ENCODE measurements at regions not wholly inside any gene's neighbourhood (a gene's known extent, or its start where the extent isn't known, plus 50 kb on each side); places are given as distances from the start of the nearest gene placed in this dataset.

GRCh38 chr20:60691966-60692615 lies 560.0 kb upstream of the CDH4 start:
- Histone ChIP-seq H3K27me3 (ENCODE audit: control insufficient read depth, insufficient read depth, low read length, poor library complexity, severe bottlenecking) (no peaks in the 10 kb centered on the region), H3K36me3 (ENCODE audit: control insufficient read depth, insufficient read depth, low read length) (no peaks in the 10 kb centered on the region), H3K4me1 (ENCODE audit: control insufficient read depth, insufficient read depth, low read length) (peaks cover 12% of the 10 kb centered on the region), H3K9ac (ENCODE audit: extremely low read depth, low read length, poor library complexity, severe bottlenecking) (no peak overlapping the region), H3K27ac (ENCODE audit: low read depth, low read length) (no peak overlapping the region), H3K4me3 (ENCODE audit: low read length) (no peak overlapping the region), H3K9me3 (ENCODE audit: control insufficient read depth, low read length) (no peaks in the 10 kb centered on the region)
- Mint-ChIP-seq H3K36me3 (ENCODE audit: low read depth) (no peaks in the 10 kb centered on the region), H3K4me3 (peak overlapping the region; percentile 11), H3K4me1 (peaks cover 35% of the 10 kb centered on the region), H3K27me3 (ENCODE audit: insufficient read depth) (no peaks in the 10 kb centered on the region), H3K27ac (peak overlapping the region; percentile 90), H3K9me3 (no peaks in the 10 kb centered on the region)
- 46 to 51% methylated on average over 4 of the region's 4 CpGs for WGBS, 2 experiments (ENCODE audit: insufficient coverage in 1 of 2, insufficient read length in 1 of 2)
- TF ChIP-seq CTCF (conservative IDR thresholded peaks at IDR 0.05): no peak
- peak; percentile 85 for DNase-seq

GRCh38 chr20:60693496-60694133 lies 558.4 kb upstream of the CDH4 start:
- no peaks in the 10 kb centered on the region for H3K36me3 Mint-ChIP-seq (ENCODE audit: low read depth)
- H3K9ac ChIP-seq (ENCODE audit: extremely low read depth, low read length, poor library complexity, severe bottlenecking): no peak overlapping the region
- TF ChIP-seq CTCF (conservative IDR thresholded peaks at IDR 0.05): no peak
- 36 to 38% methylated on average over 8 to 11 of the region's 11 CpGs for WGBS, 2 experiments (ENCODE audit: insufficient coverage in 1 of 2, insufficient read length in 1 of 2)
- peaks cover 5% of the 10 kb centered on the region for H3K9me3 Mint-ChIP-seq
- no peak overlapping the region for H3K4me3 ChIP-seq (ENCODE audit: low read length)
- peak overlapping the region; percentile 70 for H3K27ac Mint-ChIP-seq
- DNase-seq: peak; percentile 87
- H3K36me3 ChIP-seq (ENCODE audit: control insufficient read depth, insufficient read depth, low read length): no peaks in the 10 kb centered on the region
- H3K27me3 Mint-ChIP-seq (ENCODE audit: insufficient read depth): no peaks in the 10 kb centered on the region
- peaks cover 37% of the 10 kb centered on the region for H3K4me1 Mint-ChIP-seq
- H3K4me3 Mint-ChIP-seq: peak overlapping the region; percentile 5
- no peaks in the 10 kb centered on the region for H3K27me3 ChIP-seq (ENCODE audit: control insufficient read depth, insufficient read depth, low read length, poor library complexity, severe bottlenecking)
- H3K27ac ChIP-seq (ENCODE audit: low read depth, low read length): no peak overlapping the region
- H3K9me3 ChIP-seq (ENCODE audit: control insufficient read depth, low read length): peaks cover 7% of the 10 kb centered on the region
- peaks cover 18% of the 10 kb centered on the region for H3K4me1 ChIP-seq (ENCODE audit: control insufficient read depth, insufficient read depth, low read length)

- no peak for DNase-seq
- no peak for TF ChIP-seq CTCF (conservative IDR thresholded peaks at IDR 0.05)
- 90% methylated on average over 1 of the region's 1 CpG; no CpG with 5 or more reads in 1 of the 2 experiments for WGBS, 2 experiments (ENCODE audit: insufficient coverage in 1 of 2, insufficient read length in 1 of 2)
- Mint-ChIP-seq H3K4me3 (no peak overlapping the region), H3K9me3 (peaks cover 14% of the 10 kb centered on the region), H3K36me3 (ENCODE audit: low read depth) (no peaks in the 10 kb centered on the region), H3K4me1 (peaks cover 37% of the 10 kb centered on the region), H3K27me3 (ENCODE audit: insufficient read depth) (no peaks in the 10 kb centered on the region), H3K27ac (no peak overlapping the region)
- H3K9me3 ChIP-seq (ENCODE audit: control insufficient read depth, low read length): peaks cover 18% of the 10 kb centered on the region
- H3K9ac ChIP-seq (ENCODE audit: extremely low read depth, low read length, poor library complexity, severe bottlenecking): no peak overlapping the region
- no peak overlapping the region for H3K27ac ChIP-seq (ENCODE audit: low read depth, low read length)
- no peaks in the 10 kb centered on the region for H3K36me3 ChIP-seq (ENCODE audit: control insufficient read depth, insufficient read depth, low read length)
- H3K4me3 ChIP-seq (ENCODE audit: low read length): no peak overlapping the region
- H3K27me3 ChIP-seq (ENCODE audit: control insufficient read depth, insufficient read depth, low read length, poor library complexity, severe bottlenecking): no peaks in the 10 kb centered on the region
- peaks cover 18% of the 10 kb centered on the region for H3K4me1 ChIP-seq (ENCODE audit: control insufficient read depth, insufficient read depth, low read length)
Measured at GRCh38 chr20:60694763-60695162, 557.3 kb upstream of the CDH4 start.

Data from endodermal cell (in vitro differentiated cells).